ENCODE measurements at regions not wholly inside any gene's neighbourhood (a gene's known extent, or its start where the extent isn't known, plus 50 kb on each side); places are given as distances from the start of the nearest gene placed in this dataset.

- ATAC-seq (no peak), DNase-seq (no peak)
- intact Hi-C loops (cut with DNase I), result no loop called here
- 78 to 84% methylated on average over 7 of the region's 7 CpGs for WGBS, 2 donors
- Histone ChIP-seq H3K36me3 (no peaks in the 10 kb centered on the region), H3K4me1 (no peaks in the 10 kb centered on the region), H3K27ac (no peak overlapping the region), H3K9me3 (peaks cover 0 to 23% (median 16%) of the 10 kb centered on the region in 11 donors), H3K27me3 (peaks cover 0 to 22% (median 0%) of the 10 kb centered on the region in 7 donors), H3K4me3 (no peak overlapping the region)
- TF ChIP-seq, protein P1, sequence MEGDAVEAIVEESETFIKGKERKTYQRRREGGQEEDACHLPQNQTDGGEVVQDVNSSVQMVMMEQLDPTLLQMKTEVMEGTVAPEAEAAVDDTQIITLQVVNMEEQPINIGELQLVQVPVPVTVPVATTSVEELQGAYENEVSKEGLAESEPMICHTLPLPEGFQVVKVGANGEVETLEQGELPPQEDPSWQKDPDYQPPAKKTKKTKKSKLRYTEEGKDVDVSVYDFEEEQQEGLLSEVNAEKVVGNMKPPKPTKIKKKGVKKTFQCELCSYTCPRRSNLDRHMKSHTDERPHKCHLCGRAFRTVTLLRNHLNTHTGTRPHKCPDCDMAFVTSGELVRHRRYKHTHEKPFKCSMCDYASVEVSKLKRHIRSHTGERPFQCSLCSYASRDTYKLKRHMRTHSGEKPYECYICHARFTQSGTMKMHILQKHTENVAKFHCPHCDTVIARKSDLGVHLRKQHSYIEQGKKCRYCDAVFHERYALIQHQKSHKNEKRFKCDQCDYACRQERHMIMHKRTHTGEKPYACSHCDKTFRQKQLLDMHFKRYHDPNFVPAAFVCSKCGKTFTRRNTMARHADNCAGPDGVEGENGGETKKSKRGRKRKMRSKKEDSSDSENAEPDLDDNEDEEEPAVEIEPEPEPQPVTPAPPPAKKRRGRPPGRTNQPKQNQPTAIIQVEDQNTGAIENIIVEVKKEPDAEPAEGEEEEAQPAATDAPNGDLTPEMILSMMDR (IDR thresholded peaks at IDR 0.05), result no peak
These were observed 268.1 kb downstream of the IRF8 start for GRCh38 chr16:86167061-86167460.

GRCh38 chr16:86170720-86171119 lies 271.8 kb downstream of the IRF8 start:
- H3K9me3 ChIP-seq, result peaks cover 0 to 13% (median 7%) of the 10 kb centered on the region in 11 donors
- no peak overlapping the region for H3K4me3 ChIP-seq
- DNase-seq (no peak), ATAC-seq (no peak)
- no peaks in the 10 kb centered on the region for H3K4me1 ChIP-seq
- intact Hi-C loops (cut with DNase I), result no loop called here
- no peaks in the 10 kb centered on the region for H3K36me3 ChIP-seq
- peaks cover 0 to 36% (median 26%) of the 10 kb centered on the region in 7 donors for H3K27me3 ChIP-seq
- 86 to 91% methylated on average over 5 of the region's 5 CpGs for WGBS, 2 donors
- no peak overlapping the region for H3K27ac ChIP-seq
- TF ChIP-seq, protein P1 (IDR thresholded peaks at IDR 0.05), result no peak

DNA sequence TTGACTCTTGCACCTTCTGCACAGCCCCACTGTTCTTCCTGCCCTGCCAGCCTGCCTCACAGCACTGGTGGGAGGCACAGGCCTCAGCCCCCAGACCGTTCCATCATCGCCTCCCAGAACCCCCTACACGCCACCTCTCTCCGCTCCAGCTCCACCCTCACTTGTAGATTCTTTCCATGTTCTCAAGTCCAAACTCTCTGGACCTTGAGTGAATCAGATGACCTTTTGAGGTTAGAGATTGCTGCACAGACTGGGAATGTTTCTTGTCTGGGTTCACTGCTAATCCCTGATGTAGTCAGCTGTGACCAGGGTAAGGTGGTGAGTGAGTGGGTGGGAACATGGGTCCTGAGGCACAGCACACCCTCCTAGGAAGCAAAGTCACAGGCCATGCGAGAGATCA lies 272.4 kb downstream of the IRF8 start:
- intact Hi-C loops (cut with DNase I), result no loop called here
- no peak for ATAC-seq
- 89 to 91% methylated on average over 5 of the region's 5 CpGs for WGBS, 2 donors

GRCh38 chr16:86175816-86176215 lies 276.9 kb downstream of the IRF8 start:
- TF ChIP-seq, protein P1 (IDR thresholded peaks at IDR 0.05), result no peak
- intact Hi-C loops (cut with DNase I), result no loop called here
- H3K4me1 ChIP-seq, result no peaks in the 10 kb centered on the region

More for the DNA sequence above, 272.4 kb downstream of the IRF8 start:
- no peak overlapping the region for H3K4me3 ChIP-seq
- TF ChIP-seq, protein P1 (IDR thresholded peaks at IDR 0.05), result no peak
- H3K36me3 ChIP-seq, result no peaks in the 10 kb centered on the region
- no peak overlapping the region for H3K27ac ChIP-seq
- H3K27me3 ChIP-seq, result peaks cover 0 to 41% (median 26%) of the 10 kb centered on the region in 7 donors
- DNase-seq, result no peak
- peaks cover 0 to 7% (median under 1%) of the 10 kb centered on the region in 11 donors for H3K9me3 ChIP-seq
- no peaks in the 10 kb centered on the region for H3K4me1 ChIP-seq

More at GRCh38 chr16:86175816-86176215, 276.9 kb downstream of the IRF8 start:
- Histone ChIP-seq H3K4me3 (no peak overlapping the region), H3K9me3 (peaks cover 0 to 11% (median 0%) of the 10 kb centered on the region in 11 donors), H3K27ac (no peak overlapping the region), H3K36me3 (no peaks in the 10 kb centered on the region), H3K27me3 (peaks cover 0 to 27% (median 18%) of the 10 kb centered on the region in 7 donors)
- no peak for DNase-seq
- no peak for ATAC-seq
- 77 to 85% methylated on average over 3 of the region's 3 CpGs for WGBS, 2 donors

All from heart right ventricle (tissue), 16 donors.